ENCODE measurements at regions not wholly inside any gene's neighbourhood (a gene's known extent, or its start where the extent isn't known, plus 50 kb on each side); places are given as distances from the start of the nearest gene placed in this dataset.

DNA sequence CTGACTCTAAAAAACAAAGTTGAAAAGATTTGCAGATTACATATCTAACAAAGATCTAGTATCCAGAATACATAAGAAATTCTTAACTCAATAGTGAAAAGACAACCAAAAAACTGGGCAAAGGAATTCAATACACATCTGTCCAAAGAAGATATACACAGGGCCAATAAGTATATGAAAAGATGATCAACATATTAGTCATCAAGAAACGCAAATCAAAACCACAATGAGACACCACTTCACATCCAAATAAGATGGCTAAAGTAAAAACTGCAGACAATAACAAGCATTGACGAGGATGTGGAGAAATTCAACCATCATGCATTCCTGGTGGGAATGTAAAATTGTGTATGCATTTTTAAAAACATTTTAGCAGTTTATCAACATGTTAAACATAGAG is 256.0 kb downstream of the EIPR1 start:
- Histone ChIP-seq H3K36me3 (replicated peaks in 1 of 2; ENCODE audit: control insufficient read depth in 1 of 2, insufficient read depth in 2 of 2, low read length in 1 of 2) (no peaks in the 10 kb centered on the region), H3K4me3 (ENCODE audit: low read depth in 2 of 2, low read length in 1 of 2) (no peak overlapping the region), H3K9me2 (no peaks in the 10 kb centered on the region), H3K27me3 (ENCODE audit: insufficient read depth) (no peaks in the 10 kb centered on the region), H3K4me2 (no peak overlapping the region), H3K9ac (no peak overlapping the region), H3K4me1 (ENCODE audit: control insufficient read depth in 1 of 2, insufficient read depth in 2 of 2, low read depth in 1 of 2, low read length in 1 of 2) (peaks cover 0 to 53% of the 10 kb centered on the region in 2 experiments; a peak in 2 of 4 replicates), H3K79me2 (ENCODE audit: insufficient read depth) (no peaks in the 10 kb centered on the region), H4K20me1 (ENCODE audit: insufficient read depth) (no peaks in the 10 kb centered on the region), H3K9me3 (no peaks in the 10 kb centered on the region), H3K27ac (ENCODE audit: low read depth in 2 of 2, low read length in 1 of 2) (peak overlapping the region in 1 of 2 experiments; percentile 100; a peak in 2 of 4 replicates), H2AFZ (ENCODE audit: low read depth) (no peak overlapping the region), H3F3A (replicated peaks; ENCODE audit: insufficient read depth) (no peaks in the 10 kb centered on the region)
- CTCF ChIA-PET, result no interaction called here
- 25% methylated on average over 2 of the region's 2 CpGs for WGBS (ENCODE audit: low lambda C conversion rate)
- TF ChIP-seq, protein P1, sequence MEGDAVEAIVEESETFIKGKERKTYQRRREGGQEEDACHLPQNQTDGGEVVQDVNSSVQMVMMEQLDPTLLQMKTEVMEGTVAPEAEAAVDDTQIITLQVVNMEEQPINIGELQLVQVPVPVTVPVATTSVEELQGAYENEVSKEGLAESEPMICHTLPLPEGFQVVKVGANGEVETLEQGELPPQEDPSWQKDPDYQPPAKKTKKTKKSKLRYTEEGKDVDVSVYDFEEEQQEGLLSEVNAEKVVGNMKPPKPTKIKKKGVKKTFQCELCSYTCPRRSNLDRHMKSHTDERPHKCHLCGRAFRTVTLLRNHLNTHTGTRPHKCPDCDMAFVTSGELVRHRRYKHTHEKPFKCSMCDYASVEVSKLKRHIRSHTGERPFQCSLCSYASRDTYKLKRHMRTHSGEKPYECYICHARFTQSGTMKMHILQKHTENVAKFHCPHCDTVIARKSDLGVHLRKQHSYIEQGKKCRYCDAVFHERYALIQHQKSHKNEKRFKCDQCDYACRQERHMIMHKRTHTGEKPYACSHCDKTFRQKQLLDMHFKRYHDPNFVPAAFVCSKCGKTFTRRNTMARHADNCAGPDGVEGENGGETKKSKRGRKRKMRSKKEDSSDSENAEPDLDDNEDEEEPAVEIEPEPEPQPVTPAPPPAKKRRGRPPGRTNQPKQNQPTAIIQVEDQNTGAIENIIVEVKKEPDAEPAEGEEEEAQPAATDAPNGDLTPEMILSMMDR (IDR thresholded peaks at IDR 0.05), result no peak
- DNase-seq, result no peak
- POLR2A ChIA-PET, result interaction anchor here (1.2 kb wide), 1 partner anchor 275 kb away, joined by 3 read pairs; no protein-coding TSS in a partner anchor

DNA sequence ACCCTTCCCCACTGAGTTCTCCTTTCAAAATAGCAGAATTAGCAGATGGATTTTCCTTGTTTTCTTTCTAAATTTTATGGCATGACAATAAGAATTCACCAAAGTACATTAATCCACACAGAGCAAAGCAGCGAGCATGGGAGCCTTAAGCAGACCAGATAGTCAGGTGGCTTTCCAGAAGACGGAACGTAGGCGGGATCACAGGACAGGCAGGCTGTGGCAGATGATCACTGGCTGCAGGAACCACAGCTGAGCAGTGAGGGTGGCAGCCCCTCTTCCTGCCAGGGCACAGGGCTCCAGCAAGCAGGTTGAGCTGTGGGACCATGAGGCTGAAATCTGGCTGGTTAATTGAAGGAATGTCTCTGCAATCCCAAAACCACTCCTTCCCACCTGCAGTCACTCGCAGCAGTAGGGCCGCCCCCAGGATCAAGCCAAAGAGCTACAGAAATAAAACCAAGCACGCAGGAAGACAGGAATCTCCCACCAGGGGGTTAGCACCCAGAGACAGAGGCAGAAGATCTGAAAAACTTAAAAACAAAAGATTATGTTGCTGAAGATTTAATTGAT is 259.9 kb downstream of the EIPR1 start:
- CTCF ChIA-PET, result interaction anchor here (0.6 to 1.6 kb wide), 4 partner anchors 10 to 721 kb away, joined by 3 to 9 read pairs (median 4); no protein-coding TSS in a partner anchor

More for the DNA sequence above, 259.9 kb downstream of the EIPR1 start:
- H3K4me1 ChIP-seq (ENCODE audit: control insufficient read depth in 1 of 2, insufficient read depth in 2 of 2, low read depth in 1 of 2, low read length in 1 of 2), result peaks cover 0 to 25% of the 10 kb centered on the region in 2 experiments; a peak in 2 of 4 replicates
- POLR2A ChIA-PET, result interaction anchor here (0.7 to 1.9 kb wide), 2 partner anchors 10 to 143 kb away, joined by 3 to 10 read pairs; no protein-coding TSS in a partner anchor
- DNase-seq, result no peak
- H3K4me3 ChIP-seq (ENCODE audit: low read depth in 2 of 2, low read length in 1 of 2), result no peak overlapping the region
- H3K27me3 ChIP-seq (ENCODE audit: insufficient read depth), result no peaks in the 10 kb centered on the region
- peak overlapping the region in 1 of 2 experiments; percentile 74; a peak in 2 of 4 replicates for H3K27ac ChIP-seq (ENCODE audit: low read depth in 2 of 2, low read length in 1 of 2)
- no peak for TF ChIP-seq GABPA (IDR thresholded peaks at IDR 0.05; ENCODE audit: low read depth)
- TF ChIP-seq, protein P1 (IDR thresholded peaks at IDR 0.05), result no peak
- TF ChIP-seq, protein P2, sequence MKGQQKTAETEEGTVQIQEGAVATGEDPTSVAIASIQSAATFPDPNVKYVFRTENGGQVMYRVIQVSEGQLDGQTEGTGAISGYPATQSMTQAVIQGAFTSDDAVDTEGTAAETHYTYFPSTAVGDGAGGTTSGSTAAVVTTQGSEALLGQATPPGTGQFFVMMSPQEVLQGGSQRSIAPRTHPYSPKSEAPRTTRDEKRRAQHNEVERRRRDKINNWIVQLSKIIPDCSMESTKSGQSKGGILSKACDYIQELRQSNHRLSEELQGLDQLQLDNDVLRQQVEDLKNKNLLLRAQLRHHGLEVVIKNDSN (IDR thresholded peaks at IDR 0.05; ENCODE audit: borderline replicate concordance, low read depth), result no peak
- no peak for TF ChIP-seq MXI1 (IDR thresholded peaks at IDR 0.05; ENCODE audit: low read depth, low read length)
- no peak for TF ChIP-seq RCOR1 (IDR thresholded peaks at IDR 0.05; ENCODE audit: low read length)
- no peak for TF ChIP-seq NFIC (IDR thresholded peaks at IDR 0.05; ENCODE audit: borderline replicate concordance)
- no peaks in the 10 kb centered on the region for H4K20me1 ChIP-seq (ENCODE audit: insufficient read depth)
- no peak overlapping the region for H3K9ac ChIP-seq
- H3K79me2 ChIP-seq (ENCODE audit: insufficient read depth), result no peaks in the 10 kb centered on the region
- H3K9me2 ChIP-seq, result no peaks in the 10 kb centered on the region
- no peaks in the 10 kb centered on the region for H3K9me3 ChIP-seq
- no peaks in the 10 kb centered on the region for H3F3A ChIP-seq (replicated peaks; ENCODE audit: insufficient read depth)
- no peak overlapping the region for H2AFZ ChIP-seq (ENCODE audit: low read depth)
- no peak overlapping the region for H3K4me2 ChIP-seq
- WGBS (ENCODE audit: low lambda C conversion rate), result 47% methylated on average over 7 of the region's 7 CpGs
- no peaks in the 10 kb centered on the region for H3K36me3 ChIP-seq (replicated peaks in 1 of 2; ENCODE audit: control insufficient read depth in 1 of 2, insufficient read depth in 2 of 2, low read length in 1 of 2)
